Fibroblast of the aortic adventitia (primary cell): ENCODE measurements at regions not wholly inside any gene's neighbourhood (a gene's known extent, or its start where the extent isn't known, plus 50 kb on each side); places are given as distances from the start of the nearest gene placed in this dataset.
"Not testable (repeated sequence)": the region's sequence is repeated elsewhere in the genome, so short reads cannot be mapped to it uniquely, and the experiment has no call there.

ENCODE experiments used
- DNase-seq: peaks from one replicate; pipeline ENCODE4 v3.0.0-alpha.2; 2010; ENCODE audit warnings: low read depth
- H3K4me3 ChIP-seq: 2 replicates; pipeline ENCODE4 v1.5.1; 2011; ENCODE audit warnings: low read depth, mild to moderate bottlenecking, control low read depth, low read length, moderate library complexity
- TF ChIP-seq, protein P1 (sequence below): IDR thresholded peaks from 2 replicates; pipeline ENCODE4 v1.5.1; 2011; ENCODE audit warnings: mild to moderate bottlenecking, low read length, control low read depth, inconsistent platforms; ENCODE audit not compliant: insufficient read depth

DNA sequence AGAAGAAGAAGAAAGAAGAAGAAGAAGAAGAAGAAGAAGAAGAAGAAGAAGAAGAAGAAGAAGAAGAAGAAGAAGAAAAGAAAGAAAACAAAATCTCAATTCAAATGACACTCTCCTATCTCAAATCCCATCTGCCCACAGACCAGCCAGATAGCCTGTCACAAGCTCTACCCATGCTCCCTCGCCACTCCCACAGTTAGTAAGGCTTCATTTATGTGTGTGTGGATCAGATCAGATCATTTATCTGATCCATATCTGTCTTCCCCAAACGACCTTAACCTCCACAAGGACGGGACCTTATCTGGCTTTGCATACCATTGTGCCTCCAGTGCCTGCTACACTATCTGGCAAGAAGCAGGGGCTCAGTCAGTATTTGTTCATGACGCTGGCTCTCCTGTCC, 81.9 kb upstream of the RREB1 start:
- no peak for DNase-seq
- TF ChIP-seq, protein P1, sequence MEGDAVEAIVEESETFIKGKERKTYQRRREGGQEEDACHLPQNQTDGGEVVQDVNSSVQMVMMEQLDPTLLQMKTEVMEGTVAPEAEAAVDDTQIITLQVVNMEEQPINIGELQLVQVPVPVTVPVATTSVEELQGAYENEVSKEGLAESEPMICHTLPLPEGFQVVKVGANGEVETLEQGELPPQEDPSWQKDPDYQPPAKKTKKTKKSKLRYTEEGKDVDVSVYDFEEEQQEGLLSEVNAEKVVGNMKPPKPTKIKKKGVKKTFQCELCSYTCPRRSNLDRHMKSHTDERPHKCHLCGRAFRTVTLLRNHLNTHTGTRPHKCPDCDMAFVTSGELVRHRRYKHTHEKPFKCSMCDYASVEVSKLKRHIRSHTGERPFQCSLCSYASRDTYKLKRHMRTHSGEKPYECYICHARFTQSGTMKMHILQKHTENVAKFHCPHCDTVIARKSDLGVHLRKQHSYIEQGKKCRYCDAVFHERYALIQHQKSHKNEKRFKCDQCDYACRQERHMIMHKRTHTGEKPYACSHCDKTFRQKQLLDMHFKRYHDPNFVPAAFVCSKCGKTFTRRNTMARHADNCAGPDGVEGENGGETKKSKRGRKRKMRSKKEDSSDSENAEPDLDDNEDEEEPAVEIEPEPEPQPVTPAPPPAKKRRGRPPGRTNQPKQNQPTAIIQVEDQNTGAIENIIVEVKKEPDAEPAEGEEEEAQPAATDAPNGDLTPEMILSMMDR, result no peak
- H3K4me3 ChIP-seq, result no peak overlapping the region

DNA sequence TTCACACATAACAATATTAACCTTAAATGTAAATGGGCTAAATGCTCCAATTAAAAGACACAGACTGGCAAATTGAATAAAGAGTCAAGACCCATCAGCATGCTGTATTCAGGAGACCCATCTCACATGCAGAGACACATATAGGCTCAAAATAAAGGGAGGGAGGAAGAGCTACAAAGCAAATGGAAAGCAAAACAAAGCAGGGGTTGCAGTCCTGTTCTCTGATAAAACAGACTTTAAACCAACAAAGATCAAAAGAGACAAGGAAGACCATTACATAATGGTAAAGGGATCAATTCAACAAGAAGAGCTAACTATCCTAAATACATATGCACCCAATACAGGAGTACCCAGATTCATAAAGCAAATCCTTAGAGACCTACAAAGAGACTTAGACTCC, 78.8 kb upstream of the RREB1 start:
- H3K4me3 ChIP-seq, DNase-seq: not testable (repeated sequence)

DNA sequence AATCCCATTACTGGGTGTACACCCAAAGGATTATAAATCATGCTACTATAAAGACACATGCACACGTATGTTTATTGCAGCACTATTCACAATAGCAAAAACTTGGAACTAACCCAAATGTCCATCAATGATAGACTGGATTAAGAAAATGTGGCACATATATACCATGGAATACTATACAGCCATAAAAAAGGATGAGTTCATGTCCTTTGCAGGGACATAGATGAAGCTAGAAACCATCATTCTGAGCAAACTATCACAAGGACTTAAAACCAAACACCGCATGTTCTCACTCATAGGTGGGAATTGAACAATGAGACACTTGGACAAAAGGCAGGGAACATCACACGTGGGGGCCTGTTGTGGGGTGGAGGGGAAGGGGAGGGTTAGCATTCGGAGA, 76.8 kb upstream of the RREB1 start:
- not testable (repeated sequence) for H3K4me3 ChIP-seq

DNA sequence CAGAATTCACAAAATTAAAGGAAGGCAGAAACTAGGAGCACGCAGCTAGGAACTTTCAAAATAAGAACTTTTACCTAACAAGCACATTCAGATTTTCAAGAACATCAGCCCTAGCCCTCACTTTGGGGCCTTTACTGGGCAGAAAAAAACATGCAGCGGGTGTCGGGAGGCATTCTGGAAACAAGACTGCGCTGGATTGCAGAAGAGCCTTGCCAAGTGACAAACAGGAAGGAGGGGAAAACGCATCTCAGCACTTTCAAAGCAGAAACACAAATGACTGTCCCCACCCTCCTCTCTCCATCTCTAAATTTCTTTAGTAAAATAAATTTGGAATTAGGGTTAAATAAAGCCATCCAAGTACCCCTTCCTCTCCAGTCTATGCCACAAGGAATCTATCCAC, 74.6 kb upstream of the RREB1 start:
- no peak overlapping the region for H3K4me3 ChIP-seq
- DNase-seq, result no peak
- TF ChIP-seq, protein P1, result no peak

More for the DNA sequence above, 76.8 kb upstream of the RREB1 start:
- DNase-seq, result not testable (repeated sequence)

DNA sequence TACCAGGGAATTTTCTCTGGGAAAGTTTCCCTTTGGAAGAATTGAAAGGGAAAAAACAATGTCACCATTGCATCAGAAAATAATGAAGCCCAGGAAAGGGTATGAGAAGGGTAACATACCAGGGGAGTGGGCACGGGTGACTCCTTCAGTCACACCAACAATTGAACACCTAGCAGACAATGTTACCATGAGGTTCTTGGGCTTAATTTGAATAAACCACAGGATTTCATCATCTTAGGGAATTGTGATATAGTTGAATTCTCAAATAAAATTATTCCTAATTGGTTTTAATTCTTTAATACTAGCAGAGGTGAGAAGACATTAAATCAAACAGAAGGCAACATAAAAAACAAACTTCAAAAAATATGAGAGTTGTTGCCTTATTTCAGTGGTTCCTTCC, 73.7 kb upstream of the RREB1 start:
- TF ChIP-seq, protein P1, result no peak
- no peak for DNase-seq
- no peak overlapping the region for H3K4me3 ChIP-seq

DNA sequence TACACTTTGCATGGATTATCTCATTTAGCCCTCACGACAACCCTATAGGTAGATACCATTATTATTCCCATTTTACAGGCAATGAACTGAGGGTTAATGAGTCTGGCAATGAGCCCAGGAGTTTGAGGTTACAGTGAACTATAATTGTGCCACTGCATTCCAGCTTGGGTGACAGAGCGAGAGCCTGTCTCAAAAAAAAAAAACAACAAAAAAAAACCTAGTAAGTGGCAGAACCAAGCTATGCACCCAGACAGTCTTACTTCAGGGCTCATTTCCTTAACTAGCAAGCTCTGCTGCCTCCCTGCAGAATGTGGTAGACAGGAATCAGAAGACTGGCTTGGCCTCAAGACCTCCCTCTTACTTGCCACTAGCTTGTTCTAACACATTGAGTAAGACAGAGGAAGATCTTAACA, 71.9 kb upstream of the RREB1 start:
- no peak for DNase-seq
- TF ChIP-seq, protein P1, result no peak
- H3K4me3 ChIP-seq, result no peak overlapping the region

DNA sequence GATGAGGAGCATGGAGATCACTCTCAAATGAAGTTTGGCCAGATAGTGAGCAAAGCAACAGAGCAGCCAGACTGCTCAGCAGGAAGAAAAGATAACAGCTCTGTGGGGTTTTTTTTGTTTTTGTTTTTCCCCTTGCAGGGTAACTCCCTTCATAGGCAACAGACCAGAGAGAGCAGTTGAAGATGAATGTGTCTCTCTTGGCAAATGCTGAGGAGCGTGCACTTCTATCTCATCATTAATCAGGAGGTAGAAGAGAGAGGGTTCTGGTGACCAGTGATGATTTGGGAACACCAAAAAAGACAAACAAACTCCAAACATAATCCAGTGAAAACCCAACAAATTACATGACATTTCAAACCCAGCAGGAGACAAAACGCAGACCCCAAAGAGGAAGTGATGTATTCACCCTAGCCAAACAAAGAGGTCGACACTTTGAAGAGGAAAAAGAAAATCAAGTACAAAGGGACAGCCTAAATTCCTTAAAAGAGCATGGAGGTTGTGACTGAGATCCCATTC, 66.2 kb upstream of the RREB1 start:
- H3K4me3 ChIP-seq, result no peak overlapping the region
- TF ChIP-seq, protein P1, result no peak

DNA sequence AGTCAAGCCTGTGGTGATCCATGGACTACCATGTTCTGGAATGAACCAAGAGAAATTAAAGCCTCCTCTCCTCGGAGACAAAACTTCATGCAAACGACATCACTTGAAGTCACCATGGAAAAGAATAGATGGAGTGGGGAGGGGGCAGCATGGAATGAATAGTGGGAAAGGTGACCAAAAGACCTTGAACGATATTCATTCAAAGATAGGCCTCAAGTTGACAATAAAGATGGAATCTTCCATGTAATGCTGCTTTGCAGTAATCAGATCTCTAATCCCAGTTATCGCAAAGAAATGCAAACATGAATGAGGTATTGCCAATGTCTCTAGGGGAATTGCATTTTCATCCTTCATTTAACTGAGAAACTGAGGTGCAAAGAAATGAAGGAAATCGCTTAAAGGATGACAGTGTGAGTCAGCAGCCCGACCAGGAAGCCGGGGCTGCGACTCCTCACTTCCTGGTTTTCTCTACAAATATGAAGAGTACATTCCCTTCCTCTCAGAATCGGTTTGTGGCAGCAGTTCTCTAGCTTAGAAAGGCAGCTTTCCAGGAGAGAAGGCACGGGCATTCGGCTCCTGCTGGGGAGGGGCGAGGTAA, 65.6 kb upstream of the RREB1 start:
- no peak overlapping the region for H3K4me3 ChIP-seq

More for the DNA sequence above, 66.2 kb upstream of the RREB1 start:
- DNase-seq, result no peak

More for the DNA sequence above, 65.6 kb upstream of the RREB1 start:
- TF ChIP-seq, protein P1, result no peak
- no peak for DNase-seq
